GM12878 (cell line): ENCODE measurements at regions not wholly inside any gene's neighbourhood (a gene's known extent, or its start where the extent isn't known, plus 50 kb on each side); places are given as distances from the start of the nearest gene placed in this dataset.

ENCODE experiments used
- ATAC-seq: fragments of 200-7000 bp; cut with Tn5 transposase; 3 replicates; pipeline ENCODE4 v1.9.1; 2020; ENCODE audit warnings: mild to moderate bottlenecking, moderate library complexity
- BruUV-seq: library from RNA; stranded (reverse); fragments of 400-500 nt; replicated peaks from 2 replicates; lab custom pipeline; 2021; lab: Mats Ljungman, UMichigan
- CTCF ChIA-PET: fragments of 300-600 bp; sonication (Branson Sonifier 250); formaldehyde crosslinking; extraction: SDS; loops from one replicate; lab custom pipeline; 2021; ENCODE audit warnings: inconsistent platforms; lab: Yijun Ruan, JAX
- POLR2A ChIA-PET: fragments of 350-600 bp; formaldehyde crosslinking; extraction: SDS; loops from one replicate; lab custom pipeline; 2021; ENCODE audit warnings: inconsistent platforms; lab: Charles Lee
- RAD21 ChIA-PET: fragments of 300-600 bp; sonication (Branson Sonifier 250); formaldehyde crosslinking; loops from one replicate; lab custom pipeline; 2023; ENCODE audit warnings: antibody characterized with exemption; ENCODE audit not compliant: unreplicated experiment; lab: Charles Lee
- SMC1A ChIA-PET: fragments of 300-600 bp; sonication (Branson Sonifier 250); formaldehyde crosslinking; loops from one replicate; lab custom pipeline; 2023; ENCODE audit not compliant: unreplicated experiment, uncharacterized antibody; lab: Charles Lee
- DNase-seq: peaks from one replicate; pipeline ENCODE4 v3.0.0-alpha.2; 2011; ENCODE audit warnings: low read depth, low spot score
- FAIRE-seq: peaks from 3 replicates; lab custom pipeline; 2011; peaks lifted over from hg19 to GRCh38; lab: Jason Lieb, UNC
- H2AFZ ChIP-seq: 2 replicates; pipeline ENCODE4 v1.6.0; 2011; ENCODE audit warnings: low read depth, low read length, control low read depth; ENCODE audit not compliant: control insufficient read depth
- H3K27ac ChIP-seq: 2 replicates; pipeline ENCODE4 v1.5.1; 2011; ENCODE audit warnings: control low read depth; ENCODE audit not compliant: control insufficient read depth, insufficient read depth
- H3K27me3 ChIP-seq, 2 experiments: replicated peaks in 1 of 2; 2 replicates each; pipeline versions ENCODE4 v1.6.0 to v1.6.1; 2011; ENCODE audit warnings: low read length in 1 of 2; ENCODE audit not compliant: control insufficient read depth in 2 of 2, insufficient read depth in 2 of 2
- H3K36me3 ChIP-seq, 2 experiments: 2 replicates each; pipeline ENCODE4 v1.5.1; 2011; ENCODE audit warnings: low read length in 1 of 2; ENCODE audit not compliant: control insufficient read depth in 2 of 2, insufficient read depth in 2 of 2
- H3K4me1 ChIP-seq: 2 replicates; pipeline ENCODE4 v1.6.1; 2011; ENCODE audit warnings: mild to moderate bottlenecking, low read length, moderate library complexity, mixed read lengths; ENCODE audit not compliant: control insufficient read depth, insufficient read depth
- H3K4me2 ChIP-seq: 2 replicates; pipeline ENCODE4 v1.6.0; 2011; ENCODE audit warnings: control low read depth; ENCODE audit not compliant: control insufficient read depth, insufficient read depth
- H3K4me3 ChIP-seq: fragments of 200-600 bp; sonication (generic); 2 replicates; pipeline ENCODE4 v1.5.1; 2016
- H3K79me2 ChIP-seq: 2 replicates; pipeline ENCODE4 v1.6.0; 2011; ENCODE audit warnings: low read length; ENCODE audit not compliant: control insufficient read depth, insufficient read depth
- H3K9ac ChIP-seq: 2 replicates; pipeline ENCODE4 v1.8.0; 2011; ENCODE audit warnings: low read length, control low read depth, mixed read lengths; ENCODE audit not compliant: control insufficient read depth, insufficient read depth
- H3K9me3 ChIP-seq: replicated peaks from 3 replicates; pipeline ENCODE4 v1.5.1; 2011; ENCODE audit warnings: mild to moderate bottlenecking, low read length; ENCODE audit not compliant: control insufficient read depth, insufficient read depth
- H4K20me1 ChIP-seq: 2 replicates; pipeline ENCODE4 v1.6.0; 2011; ENCODE audit not compliant: control insufficient read depth, insufficient read depth
- BACH1 ChIP-seq: fragments of 450-650 bp; IDR thresholded peaks from 2 replicates; pipeline ENCODE4 v1.6.1; 2017; ENCODE audit warnings: mild to moderate bottlenecking, borderline replicate concordance
- CHD1 ChIP-seq: IDR thresholded peaks from 2 replicates; pipeline ENCODE4 v1.6.1; 2012; ENCODE audit warnings: low read depth, low read length, improper control_type of control experiment
- DPF2 ChIP-seq: fragments of 450-650 bp; IDR thresholded peaks from 2 replicates; pipeline ENCODE4 v1.6.1; 2017; ENCODE audit warnings: mild to moderate bottlenecking
- EP300 ChIP-seq, 2 experiments: fragments of 150-350 bp in 1 of 2; IDR thresholded peaks; 2 replicates each; pipeline ENCODE4 v1.6.1; 2011 to 2012; ENCODE audit warnings: low read depth in 2 of 2, low read length in 2 of 2, borderline replicate concordance in 1 of 2, improper control_type of control experiment in 1 of 2, inconsistent platforms in 1 of 2; ENCODE audit not compliant: control insufficient read depth in 1 of 2
- ESRRA ChIP-seq: IDR thresholded peaks from 2 replicates; pipeline ENCODE4 v1.6.1; 2012; ENCODE audit warnings: mild to moderate bottlenecking, low read length, improper control_type of control experiment
- IKZF1 ChIP-seq: fragments of 450-650 bp; conservative IDR thresholded peaks from 2 replicates; pipeline ENCODE4 v1.6.1; 2017; ENCODE audit warnings: antibody characterized with exemption, mild to moderate bottlenecking
- IKZF2 ChIP-seq, 2 experiments: fragments of 450-650 bp; IDR thresholded peaks; 2 replicates each; pipeline ENCODE4 v1.6.1; 2017; ENCODE audit warnings: mild to moderate bottlenecking in 2 of 2, moderate library complexity in 2 of 2
- IRF3 ChIP-seq: fragments of 450-650 bp; IDR thresholded peaks from 2 replicates; pipeline ENCODE4 v1.6.1; 2014; ENCODE audit warnings: mild to moderate bottlenecking
- IRF4 ChIP-seq: IDR thresholded peaks from 2 replicates; pipeline ENCODE4 v1.6.1; 2011; ENCODE audit warnings: low read depth, low read length
- JUNB ChIP-seq: IDR thresholded peaks from 2 replicates; pipeline ENCODE4 v1.6.1; 2016; ENCODE audit warnings: antibody characterized with exemption, mild to moderate bottlenecking
- JUND ChIP-seq: IDR thresholded peaks from 2 replicates; pipeline ENCODE4 v1.6.1; 2012; ENCODE audit warnings: low read depth, mild to moderate bottlenecking, low read length, improper control_type of control experiment, moderate library complexity
- MTA2 ChIP-seq: fragments of 450-650 bp; IDR thresholded peaks from 2 replicates; pipeline ENCODE4 v1.6.1; 2016; ENCODE audit warnings: low read depth, mild to moderate bottlenecking, moderate library complexity
- MTA3 ChIP-seq: IDR thresholded peaks from 2 replicates; pipeline ENCODE4 v1.6.1; 2012; ENCODE audit warnings: low read length, inconsistent platforms, borderline replicate concordance
- MYC ChIP-seq: IDR thresholded peaks from 2 replicates; pipeline ENCODE4 v1.6.1; 2011; ENCODE audit warnings: mild to moderate bottlenecking, low read length, moderate library complexity, inconsistent platforms; ENCODE audit not compliant: insufficient read depth, insufficient replicate concordance, insufficient read length, severe bottlenecking
- NFIC ChIP-seq: IDR thresholded peaks from 2 replicates; pipeline ENCODE4 v1.6.1; 2012; ENCODE audit warnings: low read depth, mild to moderate bottlenecking, inconsistent platforms, low read length, moderate library complexity
- PKNOX1 ChIP-seq: fragments of 450-650 bp; IDR thresholded peaks from 2 replicates; pipeline ENCODE4 v1.6.1; 2016; ENCODE audit warnings: mild to moderate bottlenecking
- RCOR1 ChIP-seq: conservative IDR thresholded peaks from 2 replicates; pipeline ENCODE4 v1.6.1; 2012; ENCODE audit warnings: low read depth, low read length, improper control_type of control experiment
- RELA ChIP-seq: fragments of 450-650 bp; IDR thresholded peaks from 2 replicates; pipeline ENCODE4 v1.8.0; 2014; ENCODE audit warnings: borderline replicate concordance; ENCODE audit not compliant: partially characterized antibody
- RELB ChIP-seq: fragments of 450-650 bp; IDR thresholded peaks from 2 replicates; pipeline ENCODE4 v1.6.1; 2017; ENCODE audit warnings: low read depth, mild to moderate bottlenecking, moderate library complexity
- RUNX3 ChIP-seq: IDR thresholded peaks from 2 replicates; pipeline ENCODE4 v1.6.1; 2012; ENCODE audit warnings: low read length, inconsistent platforms
- SREBF1 ChIP-seq: IDR thresholded peaks from 2 replicates; pipeline ENCODE4 v1.6.1; 2012; ENCODE audit warnings: mild to moderate bottlenecking, low read length
- WGBS: methylation state at CpG from one replicate; pipeline ENCODE4 v1.1.6; 2016; ENCODE audit warnings: low lambda C conversion rate; ENCODE audit not compliant: insufficient replicate concordance, insufficient coverage; ENCODE audit errors: missing lambda C conversion rate; 5-methylcytosine and 5-hydroxymethylcytosine counted together
- in situ Hi-C: fragments of 300-500 bp; cut with MboI; formaldehyde crosslinking; loops from 9 replicates; pipeline ENCODE4 v1.14.3; 2018; ENCODE audit warnings: mixed read lengths
- intact Hi-C: fragments of 100-400 bp; cut with micrococcal nuclease; formaldehyde crosslinking; loops from one replicate; pipeline ENCODE4 v1.14.2; 2022; ENCODE audit not compliant: unreplicated experiment

- peak; percentile 39; the same call in 1 of the 2 replicates for TF ChIP-seq NFIC
- no peak for TF ChIP-seq RELA
- peak; percentile 27; the same call in 1 of the 2 replicates for TF ChIP-seq RUNX3
- peak; percentile 84 for TF ChIP-seq JUNB
- TF ChIP-seq MYC, result no peak
- TF ChIP-seq IKZF2 (IDR thresholded peaks at IDR 0.05), result peak; percentile 40 to 72; a peak in 3 of 4 replicates
- TF ChIP-seq RCOR1, result no peak
- TF ChIP-seq ESRRA, result no peak
- TF ChIP-seq MTA2, result peak; percentile 53; the same call in 1 of the 2 replicates
- peak; percentile 66; the same call in 1 of the 2 replicates for TF ChIP-seq IRF4
- peak; percentile 84 for TF ChIP-seq DPF2
- TF ChIP-seq SREBF1, result no peak
- no peak for TF ChIP-seq MTA3
- TF ChIP-seq JUND, result peak; percentile 73; the same call in 1 of the 2 replicates
- TF ChIP-seq BACH1, result no peak
- no peak for TF ChIP-seq IRF3
- peak; percentile 83 for TF ChIP-seq RELB
- TF ChIP-seq IKZF1, result peak; percentile 49
- TF ChIP-seq CHD1, result no peak
- 0 out of 2 replicates have a peak, but pooled peaks have one; percentile 29 for TF ChIP-seq PKNOX1
- peak in 1 of 2 experiments; percentile 80; a peak in 2 of 4 replicates for TF ChIP-seq EP300 (IDR thresholded peaks at IDR 0.05; ENCODE audit: borderline replicate concordance in 1 of 2, control insufficient read depth in 1 of 2, low read depth in 2 of 2, low read length in 2 of 2)
- intact Hi-C loops, result no loop called here
- SMC1A ChIA-PET, result interaction anchor here (0.7 kb wide), 1 partner anchor 9 kb away, joined by 3 read pairs; no protein-coding TSS in a partner anchor
- ATAC-seq (peak; percentile 80), FAIRE-seq (no peak), DNase-seq (no peak)
- H3K36me3 ChIP-seq, result no peaks in the 10 kb centered on the region
- no peaks in the 10 kb centered on the region for H3K27me3 ChIP-seq
- no peaks in the 10 kb centered on the region for H3K4me1 ChIP-seq
- no peaks in the 10 kb centered on the region for H3K79me2 ChIP-seq
- in situ Hi-C loops, result no loop called here
- CTCF ChIA-PET, result interaction anchor here (0.6 to 0.7 kb wide), 2 partner anchors 19 to 98 kb away, joined by 3 read pairs; no protein-coding TSS in a partner anchor
- H3K4me2 ChIP-seq, result no peak overlapping the region
- H4K20me1 ChIP-seq, result no peaks in the 10 kb centered on the region
- no TSS peak for BruUV-seq
- no peak overlapping the region for H2AFZ ChIP-seq
- POLR2A ChIA-PET, result interaction anchor here (0.5 kb wide), 1 partner anchor 220 kb away, joined by 3 read pairs; no protein-coding TSS in a partner anchor
- RAD21 ChIA-PET, result no interaction called here
- H3K9ac ChIP-seq, result no peak overlapping the region
- H3K4me3 ChIP-seq, result no peak overlapping the region
- 5% methylated on average over 2 of the region's 2 CpGs for WGBS
- H3K27ac ChIP-seq, result no peak overlapping the region
- no peaks in the 10 kb centered on the region for H3K9me3 ChIP-seq
Observed at GRCh38 chr21:19343711-19344110, 940.1 kb upstream of the TMPRSS15 start.
